Esophagus squamous epithelium (tissue), 5 donors: ENCODE measurements at regions not wholly inside any gene's neighbourhood (a gene's known extent, or its start where the extent isn't known, plus 50 kb on each side); places are given as distances from the start of the nearest gene placed in this dataset.

ENCODE experiments used
- DNase-seq: peaks from one replicate; lab custom pipeline; 2025; lab: John Stamatoyannopoulos, UW
- H3K27ac ChIP-seq, 4 donors: fragments of 200-600 bp; sonication (generic); one replicate each; pipeline ENCODE4 v1.5.1; 2016 to 2019; ENCODE audit warnings: mild to moderate bottlenecking in 1 of 4
- H3K27me3 ChIP-seq, 4 donors: fragments of 200-600 bp; sonication (generic); 1 replicate in 3 of 4; 2 replicates in 1 of 4; pipeline versions ENCODE4 v1.5.1 to v1.6.0; 2017 to 2021; ENCODE audit warnings: antibody characterized with exemption in 1 of 4
- H3K36me3 ChIP-seq, 3 donors: fragments of 200-600 bp; sonication (generic); one replicate each; pipeline ENCODE4 v1.5.1; 2016 to 2019
- H3K4me1 ChIP-seq, 3 donors: fragments of 200-600 bp; sonication (generic); one replicate each; pipeline ENCODE4 v1.5.1; 2017 to 2019
- H3K4me3 ChIP-seq, 4 donors: fragments of 200-600 bp; sonication (generic); 1 replicate in 3 of 4; 2 replicates in 1 of 4; pipeline ENCODE4 v1.5.1; 2016 to 2019; ENCODE audit warnings: mild to moderate bottlenecking in 2 of 4, moderate library complexity in 1 of 4
- H3K9me3 ChIP-seq, 3 donors: fragments of 200-600 bp; sonication (generic); one replicate each; pipeline ENCODE4 v1.5.1; 2016 to 2019
- POLR2A ChIP-seq, 4 donors: fragments of 450-650 bp; IDR thresholded peaks; one replicate each; pipeline ENCODE4 v1.6.1; 2017; ENCODE audit warnings: antibody characterized with exemption in 4 of 4, mild to moderate bottlenecking in 4 of 4, moderate library complexity in 3 of 4
- WGBS, 2 donors: methylation state at CpG; one replicate each; pipeline ENCODE4 v1.1.5; 2018; 5-methylcytosine and 5-hydroxymethylcytosine counted together
- intact Hi-C: fragments of 100-400 bp; cut with DNase I; formaldehyde crosslinking; loops from one replicate; pipeline ENCODE4 v1.15.0; 2022
- TF ChIP-seq, protein P1 (sequence below), 6 experiments: fragments of 450-650 bp in 4 of 6; fragments of 200-600 bp in 2 of 6; sonication (generic) in 2 of 6; IDR thresholded peaks; one replicate each; pipeline ENCODE4 v1.5.1; 2016 to 2019; ENCODE audit warnings: antibody characterized with exemption in 6 of 6, mild to moderate bottlenecking in 4 of 6, moderate library complexity in 4 of 6
- donor health status: DM: yes; HTN: yes; CAD: no.

DNA sequence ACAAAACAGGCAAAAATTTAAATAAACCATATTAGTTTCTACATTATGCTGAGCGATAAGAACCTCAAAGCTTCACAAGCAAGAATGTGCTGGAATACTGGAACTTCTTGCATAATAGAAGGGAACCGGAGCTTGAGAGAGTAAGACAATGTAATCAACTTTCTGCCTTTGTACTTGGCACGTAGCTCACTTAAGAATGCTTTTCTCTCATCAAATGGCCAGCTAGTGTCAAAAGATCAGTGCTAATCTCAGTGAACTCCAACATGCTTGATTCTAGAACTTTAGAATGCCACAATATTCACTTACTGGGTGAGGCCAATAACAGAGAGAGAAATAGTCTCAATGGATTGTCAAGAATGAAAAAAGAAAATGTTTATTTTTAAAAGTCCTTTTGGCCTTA, 486.1 kb upstream of the LRRC7 start:
- Histone ChIP-seq H3K4me1 (peaks cover 0 to 12% (median 0%) of the 10 kb centered on the region in 3 donors), H3K27ac (no peak overlapping the region), H3K27me3 (no peaks in the 10 kb centered on the region), H3K9me3 (no peaks in the 10 kb centered on the region), H3K36me3 (no peaks in the 10 kb centered on the region), H3K4me3 (no peak overlapping the region)
- 53 to 70% methylated on average over 3 of the region's 3 CpGs for whole genome bisulfite sequencing, 2 donors
- intact Hi-C loops: no loop called here
- TF ChIP-seq, protein P1, sequence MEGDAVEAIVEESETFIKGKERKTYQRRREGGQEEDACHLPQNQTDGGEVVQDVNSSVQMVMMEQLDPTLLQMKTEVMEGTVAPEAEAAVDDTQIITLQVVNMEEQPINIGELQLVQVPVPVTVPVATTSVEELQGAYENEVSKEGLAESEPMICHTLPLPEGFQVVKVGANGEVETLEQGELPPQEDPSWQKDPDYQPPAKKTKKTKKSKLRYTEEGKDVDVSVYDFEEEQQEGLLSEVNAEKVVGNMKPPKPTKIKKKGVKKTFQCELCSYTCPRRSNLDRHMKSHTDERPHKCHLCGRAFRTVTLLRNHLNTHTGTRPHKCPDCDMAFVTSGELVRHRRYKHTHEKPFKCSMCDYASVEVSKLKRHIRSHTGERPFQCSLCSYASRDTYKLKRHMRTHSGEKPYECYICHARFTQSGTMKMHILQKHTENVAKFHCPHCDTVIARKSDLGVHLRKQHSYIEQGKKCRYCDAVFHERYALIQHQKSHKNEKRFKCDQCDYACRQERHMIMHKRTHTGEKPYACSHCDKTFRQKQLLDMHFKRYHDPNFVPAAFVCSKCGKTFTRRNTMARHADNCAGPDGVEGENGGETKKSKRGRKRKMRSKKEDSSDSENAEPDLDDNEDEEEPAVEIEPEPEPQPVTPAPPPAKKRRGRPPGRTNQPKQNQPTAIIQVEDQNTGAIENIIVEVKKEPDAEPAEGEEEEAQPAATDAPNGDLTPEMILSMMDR (IDR thresholded peaks at IDR 0.05): no peak
- no peak for TF ChIP-seq POLR2A (IDR thresholded peaks at IDR 0.05)
- no peak for DNase-seq

DNA sequence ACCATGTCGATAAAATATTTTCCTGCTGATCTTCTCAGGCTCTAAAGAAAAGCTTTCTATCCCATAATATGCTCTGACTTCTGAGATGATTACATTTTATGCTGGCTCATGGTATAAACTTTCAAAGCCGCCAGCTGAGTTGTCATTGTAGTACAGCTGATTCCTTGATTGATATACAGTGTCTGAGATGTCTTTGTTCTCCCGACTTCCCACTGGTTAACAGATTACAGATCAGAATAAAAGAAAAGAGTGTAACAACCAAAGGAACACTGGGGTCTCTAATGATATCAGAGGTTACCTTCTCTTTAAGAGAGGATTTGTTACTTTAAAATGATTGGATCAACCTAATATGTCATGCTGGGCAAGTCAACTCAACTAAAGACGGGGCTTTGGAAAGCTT, 485.4 kb upstream of the LRRC7 start:
- TF ChIP-seq, protein P1 (IDR thresholded peaks at IDR 0.05): no peak
- TF ChIP-seq POLR2A (IDR thresholded peaks at IDR 0.05): no peak
- no peak for DNase-seq
- no peaks in the 10 kb centered on the region for H3K36me3 ChIP-seq
- H3K4me1 ChIP-seq: peaks cover 0 to 12% (median 0%) of the 10 kb centered on the region in 3 donors
- no peak overlapping the region for H3K27ac ChIP-seq
- 63 to 68% methylated on average over 4 of the region's 4 CpGs for WGBS, 2 donors
- H3K27me3 ChIP-seq: no peaks in the 10 kb centered on the region
- H3K9me3 ChIP-seq: no peaks in the 10 kb centered on the region
- intact Hi-C loops: no loop called here
- H3K4me3 ChIP-seq: no peak overlapping the region

DNA sequence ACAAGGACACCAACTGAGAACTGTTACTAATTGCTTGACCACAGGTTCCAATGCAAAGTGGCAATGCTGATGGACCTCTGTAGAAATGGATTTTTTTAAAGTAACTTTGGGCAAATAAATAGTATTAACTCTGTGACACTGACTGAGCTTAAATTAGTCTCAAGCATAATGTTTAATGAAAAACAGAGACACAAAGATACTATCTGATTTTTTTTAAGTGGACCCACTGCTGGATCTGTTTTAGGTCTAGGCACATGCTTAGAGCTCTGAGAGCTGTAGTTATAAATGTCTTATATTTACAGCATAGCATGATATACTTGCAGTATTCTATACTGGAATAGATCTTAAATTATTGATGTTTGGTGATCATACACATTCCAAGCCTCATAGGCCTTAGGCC, 481.6 kb upstream of the LRRC7 start:
- Histone ChIP-seq H3K4me3 (no peak overlapping the region), H3K4me1 (peaks cover 0 to 14% (median 0%) of the 10 kb centered on the region in 3 donors), H3K9me3 (no peaks in the 10 kb centered on the region), H3K27me3 (no peaks in the 10 kb centered on the region), H3K36me3 (no peaks in the 10 kb centered on the region), H3K27ac (no peak overlapping the region)
- DNase-seq: no peak
- TF ChIP-seq POLR2A (IDR thresholded peaks at IDR 0.05): no peak
- TF ChIP-seq, protein P1 (IDR thresholded peaks at IDR 0.05): no peak
- intact Hi-C loops: no loop called here

DNA sequence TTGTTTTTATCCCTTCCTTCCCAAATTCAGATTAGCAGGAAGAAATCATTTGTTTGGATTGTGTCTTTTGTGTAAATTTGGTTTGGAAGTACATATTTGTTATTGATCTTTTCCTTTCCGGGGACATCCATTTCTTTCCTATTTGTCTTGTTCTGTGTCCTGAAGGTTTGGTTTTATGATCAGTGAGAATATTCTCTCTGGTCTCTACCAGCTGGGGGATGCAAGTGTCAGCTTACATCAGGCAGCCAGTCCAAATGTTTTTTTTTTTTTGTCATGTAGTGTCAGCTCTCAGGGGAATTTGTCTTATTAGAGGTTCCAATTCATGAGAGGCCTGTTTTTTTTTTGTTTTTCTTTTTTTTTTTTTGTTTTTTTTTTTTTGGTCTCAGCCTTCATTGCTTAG, 479.2 kb upstream of the LRRC7 start:
- H3K4me1 ChIP-seq: peaks cover 0 to 11% (median 0%) of the 10 kb centered on the region in 3 donors
- H3K9me3 ChIP-seq: no peaks in the 10 kb centered on the region
- H3K4me3 ChIP-seq: no peak overlapping the region
- TF ChIP-seq POLR2A (IDR thresholded peaks at IDR 0.05): no peak
- TF ChIP-seq, protein P1 (IDR thresholded peaks at IDR 0.05): no peak
- no peaks in the 10 kb centered on the region for H3K36me3 ChIP-seq
- no peak for DNase-seq
- H3K27me3 ChIP-seq: no peaks in the 10 kb centered on the region
- intact Hi-C loops: no loop called here
- no peak overlapping the region for H3K27ac ChIP-seq
- WGBS, 2 donors: 75 to 80% methylated on average over 1 of the region's 1 CpG

DNA sequence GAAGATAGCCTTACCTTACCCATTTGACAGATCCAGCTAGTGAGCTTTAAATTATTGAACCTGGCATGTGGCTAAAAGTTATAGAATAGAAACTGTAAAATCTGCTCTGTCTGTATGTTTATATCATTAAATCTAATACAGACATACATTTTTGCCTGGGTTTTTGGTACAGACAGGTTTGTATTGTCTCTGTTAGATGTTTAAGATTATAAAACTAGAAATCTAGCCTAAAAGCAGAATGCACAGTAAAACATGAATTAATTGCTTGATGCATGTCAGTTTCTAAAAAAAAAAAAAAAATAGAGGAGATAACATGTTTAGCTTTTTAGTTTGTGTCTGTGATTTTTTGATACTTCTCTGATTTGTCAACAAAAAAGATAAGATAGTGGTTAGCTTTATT, 477.6 kb upstream of the LRRC7 start:
- Histone ChIP-seq H3K27me3 (no peaks in the 10 kb centered on the region), H3K4me1 (peaks cover 0 to 6% (median 0%) of the 10 kb centered on the region in 3 donors), H3K9me3 (no peaks in the 10 kb centered on the region), H3K36me3 (no peaks in the 10 kb centered on the region), H3K4me3 (no peak overlapping the region), H3K27ac (no peak overlapping the region)
- no peak for DNase-seq
- intact Hi-C loops: no loop called here
- TF ChIP-seq, protein P1 (IDR thresholded peaks at IDR 0.05): no peak
- no peak for TF ChIP-seq POLR2A (IDR thresholded peaks at IDR 0.05)
